Fibroblast of upper back skin (primary cell): ENCODE measurements at regions not wholly inside any gene's neighbourhood (a gene's known extent, or its start where the extent isn't known, plus 50 kb on each side); places are given as distances from the start of the nearest gene placed in this dataset.
"Not testable (repeated sequence)": the region's sequence is repeated elsewhere in the genome, so short reads cannot be mapped to it uniquely, and the experiment has no call there.

Experiments
- DNase-seq: peaks from one replicate; pipeline ENCODE4 v3.0.0-alpha.2; 2013

DNA sequence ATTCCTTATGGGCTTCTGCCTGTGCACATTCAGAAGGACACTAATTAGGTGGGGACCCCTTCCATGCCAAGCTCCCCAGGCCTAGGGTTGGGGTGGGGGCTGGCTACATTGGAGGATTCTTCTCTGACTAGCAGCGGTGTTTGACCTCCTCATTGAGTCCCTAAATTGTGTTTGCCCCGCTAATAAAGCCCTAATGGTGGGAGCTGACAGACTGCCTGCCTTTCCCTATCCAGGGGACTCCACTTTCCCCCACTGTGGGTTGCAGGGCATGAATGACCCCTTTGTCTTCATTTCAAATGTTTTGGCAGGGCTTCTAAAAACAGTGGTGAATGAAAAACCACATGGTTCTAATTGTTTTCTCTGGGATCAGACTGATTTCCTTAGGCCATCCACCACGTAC lies 476.8 kb upstream of the CDH11 start:
- DNase-seq: no peak

DNA sequence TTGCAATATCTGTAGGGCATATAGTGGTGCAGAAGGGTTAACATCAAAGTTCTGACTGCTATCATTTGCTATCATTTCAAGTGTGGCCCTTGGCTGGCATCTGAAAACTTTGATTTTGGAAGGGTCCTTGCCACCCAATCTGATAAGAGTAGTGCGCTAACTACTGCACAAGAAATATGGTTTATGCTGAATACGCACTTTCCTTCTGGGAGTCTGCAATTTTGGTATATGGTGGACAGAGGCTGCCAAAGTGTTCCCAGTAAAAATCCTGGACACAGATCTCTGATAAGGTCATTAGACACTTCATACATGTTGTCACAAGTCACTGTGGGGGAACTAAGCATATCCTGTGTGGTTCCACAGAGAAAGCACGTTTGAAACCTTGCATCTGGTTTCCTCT lies 461.6 kb upstream of the CDH11 start:
- DNase-seq: no peak

DNA sequence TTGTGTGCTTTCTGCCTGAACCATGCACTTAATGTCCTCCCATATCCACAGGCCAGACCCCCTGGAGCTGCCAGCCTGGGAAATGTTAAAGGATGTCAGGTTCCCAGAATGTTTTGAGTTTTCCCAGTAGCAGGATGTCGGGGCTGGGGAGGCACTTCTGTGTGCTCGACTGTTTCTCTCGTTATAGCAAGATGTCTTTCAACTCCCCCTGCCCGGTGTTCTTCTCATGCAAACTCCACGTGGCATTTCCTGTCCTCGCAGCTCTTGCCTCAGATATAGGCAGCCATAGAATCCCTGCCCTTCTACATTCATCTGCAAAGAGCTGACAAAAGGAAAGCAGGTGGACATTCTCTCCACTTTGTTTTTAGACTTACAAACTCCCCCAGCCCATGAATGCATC lies 457.2 kb upstream of the CDH11 start:
- DNase-seq: no peak

DNA sequence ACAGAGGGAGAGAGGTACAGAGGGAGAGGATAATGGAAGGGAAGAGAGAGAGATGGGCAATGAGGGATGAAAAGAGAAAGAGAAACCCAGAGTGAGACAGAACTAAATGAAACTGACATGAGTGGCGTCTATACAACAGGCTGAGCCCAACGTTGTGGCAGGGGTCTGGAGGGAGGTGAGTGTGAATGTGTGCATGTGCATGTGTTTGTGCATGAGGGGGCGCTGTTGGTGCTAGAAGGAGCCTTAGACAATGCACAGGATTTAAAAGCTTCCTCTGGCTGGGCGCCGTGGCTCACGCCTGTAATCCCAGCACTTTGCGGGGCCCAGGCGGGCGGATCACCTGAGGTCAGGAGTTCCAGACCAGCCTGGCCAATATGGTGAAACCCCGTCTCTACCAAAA lies 454.8 kb upstream of the CDH11 start:
- DNase-seq: no peak

DNA sequence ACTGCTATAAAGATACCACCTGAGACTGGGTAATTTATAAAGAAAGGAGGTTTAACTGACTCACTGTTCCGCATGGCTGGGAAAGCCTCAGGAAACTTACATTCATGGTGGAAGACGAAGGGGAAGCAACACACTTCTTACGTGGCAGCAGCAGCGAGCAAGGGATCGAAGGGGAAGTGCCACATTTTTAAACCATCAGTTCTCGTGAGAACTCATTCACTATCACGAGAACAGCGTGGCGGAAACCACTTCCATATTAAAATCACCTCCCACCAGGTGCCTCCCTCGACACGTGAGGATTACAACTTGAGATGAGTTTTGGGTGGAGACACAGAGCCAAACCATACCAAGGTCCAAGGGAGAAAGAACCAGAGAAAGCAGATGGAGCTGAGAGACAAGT lies 454.3 kb upstream of the CDH11 start:
- no peak for DNase-seq

DNA sequence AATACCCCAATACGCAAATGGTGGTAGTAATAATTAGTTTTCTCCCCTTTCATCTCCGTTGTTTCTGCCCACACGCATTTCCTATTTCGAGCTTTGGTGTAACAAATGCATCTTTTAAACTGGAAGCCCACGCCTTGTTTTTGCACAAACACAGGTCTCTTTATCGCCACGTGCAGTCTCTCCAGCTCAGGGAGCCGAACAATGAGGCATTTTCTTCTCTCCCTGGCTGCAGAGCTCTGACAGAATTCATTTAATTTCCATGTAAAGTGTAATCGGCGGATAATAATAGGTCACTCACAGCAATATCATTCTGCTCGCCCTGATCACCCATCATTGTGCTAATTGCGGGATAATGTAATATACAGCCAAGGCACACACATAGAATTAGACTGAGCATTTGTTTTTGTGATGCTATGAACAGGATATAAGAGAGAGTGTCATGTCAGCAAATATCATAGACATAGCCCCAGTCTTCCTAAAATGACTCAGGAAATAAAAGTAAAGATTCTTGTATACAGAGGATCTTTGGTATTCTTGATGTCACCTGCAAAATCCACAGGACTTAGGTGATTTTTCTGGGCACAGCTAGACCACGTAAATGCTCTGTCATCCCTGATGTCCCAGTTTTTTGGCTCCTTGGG lies 452.6 kb upstream of the CDH11 start:
- DNase-seq: no peak

DNA sequence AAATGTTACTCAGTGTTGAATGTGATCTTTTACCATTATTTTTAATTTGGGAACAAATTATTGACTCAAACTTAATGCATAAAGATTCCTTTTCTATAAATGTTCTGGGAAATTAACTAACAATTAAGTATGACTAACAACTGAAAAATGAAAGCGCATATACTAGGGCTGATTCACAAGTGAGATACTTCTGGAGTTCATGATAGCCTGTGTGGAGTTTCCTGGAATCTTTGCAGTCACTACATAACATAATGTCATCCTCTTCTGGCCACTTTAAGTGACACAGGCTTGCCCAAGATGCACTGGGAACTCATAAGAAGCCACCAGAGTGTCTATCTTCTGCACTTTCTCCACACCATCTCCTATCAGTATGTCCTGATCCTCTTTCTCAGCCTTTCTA lies 450.3 kb upstream of the CDH11 start:
- peak; percentile 87 for DNase-seq

DNA sequence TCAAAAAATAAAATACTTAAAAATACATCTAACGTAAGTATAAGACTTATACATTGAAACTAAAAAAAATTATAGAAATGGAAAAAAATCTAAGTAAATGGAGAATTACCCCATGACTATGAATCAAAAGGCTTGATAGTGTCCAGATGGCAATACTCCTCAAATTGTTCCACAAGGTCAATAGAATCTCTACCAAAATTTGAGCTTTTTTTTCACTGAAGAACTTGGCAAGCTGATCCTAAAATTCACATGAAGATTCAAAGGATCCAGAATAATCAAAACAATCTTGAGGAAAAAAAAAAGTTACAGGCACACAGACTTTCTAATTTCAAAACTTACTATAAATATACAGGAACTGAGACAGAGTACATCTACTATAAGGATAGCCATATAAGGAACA lies 448.4 kb upstream of the CDH11 start:
- peak; percentile 46 for DNase-seq

DNA sequence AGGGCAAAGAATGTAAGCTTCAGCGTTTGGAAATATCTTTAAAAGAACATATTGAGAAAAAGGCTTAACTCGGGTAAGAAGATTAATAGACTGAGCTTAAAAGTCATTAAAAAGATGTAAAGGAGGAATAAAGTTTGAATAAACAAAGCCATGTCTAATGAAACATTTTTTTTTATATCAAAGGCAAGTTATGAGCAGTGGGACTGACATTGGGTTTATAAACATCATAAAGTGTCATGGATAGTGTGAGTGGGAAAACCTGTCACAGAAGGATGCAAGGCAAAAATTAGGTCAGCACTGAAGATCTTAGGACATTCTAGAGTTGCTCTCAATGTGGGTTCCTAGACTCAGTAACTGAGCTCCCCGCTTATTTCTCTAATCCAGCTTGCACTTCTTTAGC lies 438.0 kb upstream of the CDH11 start:
- no peak for DNase-seq

DNA sequence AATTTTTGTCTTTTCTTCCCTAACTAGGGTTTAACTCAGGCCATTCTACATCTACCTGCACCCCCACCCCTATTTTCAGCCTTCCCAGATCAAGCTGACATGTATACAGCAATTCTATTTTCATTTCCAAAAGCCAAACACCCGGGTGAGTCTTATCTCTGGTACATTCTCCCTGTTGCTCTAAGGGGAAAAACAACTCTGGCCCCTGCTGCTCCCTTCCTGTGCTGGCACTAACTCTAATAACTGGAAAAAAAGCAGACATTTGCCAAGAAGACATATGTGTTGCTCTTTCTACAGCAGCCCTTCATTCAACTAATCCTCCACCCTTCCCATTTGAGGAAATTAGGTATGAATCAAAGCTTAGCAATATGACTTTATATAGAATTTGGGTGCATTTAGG lies 427.8 kb upstream of the CDH11 start:
- not testable (repeated sequence) for DNase-seq

DNA sequence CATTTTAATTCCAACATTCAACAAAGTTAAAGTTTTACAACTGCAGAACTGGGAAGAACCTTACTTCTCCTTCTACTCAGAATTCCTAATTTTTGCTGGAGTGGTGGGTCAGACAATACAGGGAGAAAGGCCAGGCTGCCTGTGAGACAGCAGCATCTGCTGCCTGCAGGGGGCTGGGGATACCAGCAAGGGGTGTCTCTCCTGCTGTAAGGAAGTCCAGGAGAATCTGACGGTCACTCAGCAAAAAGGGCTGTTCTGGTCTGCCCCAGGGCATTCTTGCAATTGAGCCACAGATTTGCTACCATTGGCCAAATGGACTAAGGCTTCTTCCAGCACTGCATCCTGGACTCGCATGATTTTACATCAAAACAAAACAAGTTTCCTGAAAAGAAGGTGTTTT lies 426.6 kb upstream of the CDH11 start:
- peak; percentile 63 for DNase-seq

DNA sequence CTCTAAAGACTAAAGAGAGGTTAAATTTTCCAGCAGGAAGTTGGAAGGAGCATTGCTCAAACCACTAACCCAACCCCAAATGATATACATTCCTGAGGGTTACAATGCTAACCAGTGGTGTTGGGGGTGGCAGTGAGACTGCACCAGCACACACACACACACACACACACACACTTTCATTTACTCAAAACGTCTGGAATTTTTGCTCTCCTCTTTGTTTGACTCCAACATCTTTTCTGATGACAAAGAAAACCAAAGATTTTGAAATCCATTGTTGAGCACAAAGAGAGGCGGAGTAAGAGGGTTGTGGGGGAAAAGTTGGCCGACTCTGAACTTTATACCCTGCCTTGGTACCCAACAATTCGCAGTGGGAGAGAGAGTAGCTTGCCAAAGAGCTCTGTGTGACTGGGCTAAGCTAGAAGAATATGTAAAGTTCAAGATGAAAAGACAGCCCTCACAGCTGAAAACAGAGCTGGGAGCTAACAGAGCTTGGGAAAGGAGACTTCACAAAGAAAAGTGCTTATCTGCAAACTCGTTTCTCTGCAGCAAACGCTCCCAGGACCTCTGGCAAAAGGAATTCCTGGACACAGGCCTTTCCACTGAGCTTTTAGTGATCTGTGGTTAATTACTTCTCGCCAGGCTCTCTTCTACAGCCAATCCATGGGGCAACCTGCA lies 426.0 kb upstream of the CDH11 start:
- peak; percentile 99 for DNase-seq

DNA sequence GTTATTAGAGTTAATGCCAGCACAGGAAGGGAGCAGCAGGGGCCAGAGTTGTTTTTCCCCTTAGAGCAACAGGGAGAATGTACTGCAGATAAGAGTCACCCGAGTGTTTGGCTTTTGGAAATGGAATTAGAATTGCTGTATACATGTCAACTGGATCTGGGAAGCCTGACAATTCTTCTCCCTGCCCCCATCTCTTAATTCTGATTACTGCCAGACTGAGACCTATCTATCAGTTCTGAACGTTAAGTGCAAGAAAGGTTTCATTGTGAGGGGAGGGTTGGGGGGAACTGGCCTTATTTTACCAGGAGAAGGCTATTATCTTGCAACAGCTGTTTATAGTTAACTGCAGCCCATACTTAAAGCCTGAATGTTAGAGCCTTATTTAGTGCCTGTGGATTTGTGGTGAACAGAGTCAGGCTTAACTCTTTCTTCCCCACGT lies 424.5 kb upstream of the CDH11 start:
- peak; percentile 95 for DNase-seq

DNA sequence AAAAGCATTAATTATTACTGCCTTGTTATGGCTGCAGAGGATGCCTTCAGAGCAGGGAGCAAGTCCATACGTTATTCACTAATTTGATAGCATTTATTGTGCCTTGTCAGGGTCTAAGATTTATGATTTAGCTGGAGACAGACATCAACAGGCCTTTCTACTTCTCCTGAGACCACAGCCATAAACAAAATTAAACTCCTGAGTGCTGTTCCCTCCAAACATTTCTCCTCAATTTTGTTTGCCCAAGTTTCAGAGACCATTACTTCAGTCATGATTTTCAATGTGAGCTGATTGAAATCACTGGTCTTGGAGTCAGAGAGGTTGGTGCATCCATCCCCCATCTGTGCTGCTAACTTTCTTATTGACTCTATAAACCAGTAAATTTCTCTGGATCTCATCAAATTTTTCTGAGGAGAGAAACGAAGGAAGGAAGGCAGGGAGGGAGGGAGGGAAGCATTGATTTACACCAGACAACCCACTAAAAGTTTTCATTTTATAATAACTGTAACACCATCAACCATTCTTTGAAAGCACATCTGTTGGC lies 423.6 kb upstream of the CDH11 start:
- peak; percentile 35 for DNase-seq

DNA sequence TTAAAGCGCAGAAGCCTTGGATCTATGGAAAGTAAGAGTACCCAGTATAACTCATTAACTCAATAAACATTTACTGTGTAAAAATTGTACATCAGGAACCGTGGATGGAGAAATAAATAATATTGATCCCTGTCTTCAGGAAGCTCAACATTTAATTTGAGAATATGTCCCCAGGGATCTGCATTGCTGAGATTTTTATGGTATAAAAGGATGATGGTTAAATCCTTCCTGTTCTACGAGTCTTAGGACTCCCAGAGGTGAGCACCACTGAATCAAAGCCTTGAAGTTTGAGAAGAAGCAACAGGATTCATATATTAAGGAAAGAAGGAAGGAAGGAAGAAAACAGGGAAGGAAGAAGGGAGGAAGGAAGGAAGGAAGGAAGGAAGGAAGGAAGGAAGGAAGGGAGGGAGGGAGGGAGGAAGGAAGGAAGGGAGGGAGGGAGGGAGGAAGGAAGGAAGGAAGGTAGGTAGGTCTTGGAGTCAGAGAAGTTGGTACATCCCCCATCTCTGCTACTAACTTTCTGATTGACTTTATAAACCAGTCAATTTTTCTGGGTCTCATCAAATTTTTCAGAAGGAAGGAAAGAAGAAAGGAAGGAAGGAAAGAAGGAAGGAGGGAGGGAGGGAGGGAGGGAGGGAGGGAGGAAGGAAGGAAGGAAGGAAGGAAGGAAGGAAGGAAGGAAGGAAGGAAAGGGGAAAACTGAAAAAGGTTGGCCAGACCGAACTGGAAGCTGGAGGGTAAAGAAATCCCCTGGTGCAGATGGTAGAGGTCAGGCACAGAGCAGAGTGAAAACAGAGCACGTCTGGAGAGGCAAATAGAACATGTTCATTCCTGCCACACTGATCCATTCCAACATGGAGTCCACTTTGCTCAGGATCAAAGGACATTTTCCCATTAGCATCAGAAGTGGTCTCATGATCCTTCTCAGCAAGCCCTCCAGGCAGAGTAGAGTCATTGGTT lies 422.2 kb upstream of the CDH11 start:
- DNase-seq: no peak

DNA sequence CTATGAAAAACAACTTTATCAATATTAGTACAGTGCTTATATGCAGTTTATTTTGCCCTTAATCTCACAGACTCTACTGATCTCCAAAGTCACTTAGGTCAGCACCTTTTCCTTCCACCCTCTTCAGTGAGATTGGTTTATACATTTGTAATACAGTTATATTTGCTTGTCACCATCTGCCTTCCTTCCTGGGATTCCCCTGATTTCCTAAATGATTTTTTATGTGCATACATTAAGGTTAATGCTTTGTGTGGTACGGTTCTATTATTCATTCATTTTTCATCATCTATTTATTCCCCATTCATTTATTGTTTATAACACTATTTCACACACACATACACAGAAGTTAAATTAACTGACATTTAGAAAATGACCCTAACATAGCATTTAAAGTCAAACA lies 419.8 kb upstream of the CDH11 start:
- DNase-seq: no peak

DNA sequence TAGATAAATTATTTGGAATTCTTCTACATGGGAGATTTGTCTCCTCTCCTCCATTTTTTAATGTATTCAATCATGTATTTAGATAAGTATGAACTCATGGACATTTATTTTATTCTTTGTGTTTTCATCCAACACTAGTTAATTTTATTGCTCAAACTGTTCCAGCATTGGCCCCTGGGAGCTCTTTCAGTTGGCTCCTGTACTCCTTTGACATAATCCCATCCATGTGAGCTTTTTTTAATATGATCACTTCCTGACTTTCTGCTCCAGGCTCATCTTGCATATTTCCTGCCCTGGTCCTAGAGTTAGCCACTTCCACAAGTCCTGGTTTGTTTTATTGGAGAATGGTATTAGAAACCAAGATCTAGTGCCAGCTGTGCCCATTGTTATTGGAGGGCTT lies 419.0 kb upstream of the CDH11 start:
- DNase-seq: no peak

DNA sequence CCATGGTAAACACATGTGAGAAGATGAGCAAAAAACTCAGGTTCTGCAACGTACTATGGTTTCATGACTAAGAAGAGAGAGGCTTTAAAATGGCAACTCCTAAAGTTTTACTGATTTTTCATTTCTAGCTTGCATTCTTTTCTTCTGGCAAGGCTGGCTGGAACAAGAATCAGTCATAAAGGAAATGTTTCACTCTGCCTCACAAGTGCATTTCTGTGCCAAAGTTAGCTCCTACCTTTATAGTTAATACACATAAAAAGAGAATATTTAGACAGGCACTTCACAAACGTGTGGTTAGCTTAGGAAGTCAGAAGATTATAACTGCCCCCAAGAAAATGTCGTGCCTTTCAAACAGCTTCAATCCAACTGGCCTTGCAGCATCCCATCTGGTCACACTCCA lies 417.1 kb upstream of the CDH11 start:
- peak; percentile 83 for DNase-seq

DNA sequence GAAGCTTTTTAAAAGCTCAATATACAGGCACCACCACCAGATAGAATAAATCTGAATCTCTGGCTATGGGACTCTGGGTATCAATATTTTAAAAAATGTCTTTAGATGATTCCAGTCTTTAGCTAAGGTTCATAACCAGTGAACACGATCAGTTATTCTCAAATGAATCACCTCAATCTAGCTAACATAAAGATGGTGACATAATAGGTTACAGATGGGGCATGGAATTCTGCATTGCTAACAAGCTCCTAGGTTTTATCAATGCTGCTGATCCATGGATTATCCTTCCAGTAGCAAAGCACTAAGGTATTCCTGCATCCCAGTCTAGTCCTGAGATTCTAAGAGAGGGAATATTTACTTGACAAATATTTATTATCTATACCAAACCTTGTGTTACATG lies 415.5 kb upstream of the CDH11 start:
- peak; percentile 73 for DNase-seq

DNA sequence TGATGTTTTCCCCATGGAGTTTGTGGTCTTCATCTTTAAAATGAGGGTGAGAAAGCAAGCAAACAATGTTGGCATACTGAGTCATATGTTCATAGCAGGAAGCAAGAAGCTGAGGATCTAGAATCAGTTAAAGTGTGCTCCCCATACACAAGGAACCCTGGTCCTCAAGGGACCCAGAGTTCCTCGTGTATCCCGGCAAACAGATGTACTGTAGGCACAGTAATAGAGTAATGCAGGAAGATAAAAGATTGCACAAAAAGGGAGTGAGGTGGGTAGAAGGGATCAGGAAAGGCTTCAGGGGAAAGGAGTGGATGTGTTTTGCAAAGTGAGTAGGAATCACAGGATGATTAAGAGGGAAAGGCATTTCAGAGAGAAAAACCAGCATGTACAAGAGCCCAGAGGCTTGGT lies 412.3 kb upstream of the CDH11 start:
- DNase-seq: peak; percentile 60

DNA sequence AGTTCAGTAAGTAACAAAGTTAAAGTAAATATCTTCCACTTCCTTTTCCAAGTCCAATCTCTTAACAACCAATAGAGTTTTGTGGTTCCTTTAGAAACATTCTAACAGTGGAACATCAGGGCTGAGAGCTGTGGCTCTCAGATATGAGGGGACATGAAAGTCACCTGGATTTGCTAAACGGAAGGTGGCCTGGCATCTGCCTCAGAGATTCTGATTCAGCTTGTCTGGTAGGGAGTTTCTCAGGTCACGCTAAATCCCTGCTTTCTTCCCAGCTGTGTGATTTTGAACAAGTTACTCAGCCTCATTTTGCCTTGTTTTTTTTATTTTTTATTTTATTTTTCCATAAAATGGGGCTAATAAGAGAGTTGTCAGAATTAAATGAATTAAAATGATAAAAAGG lies 411.0 kb upstream of the CDH11 start:
- no peak for DNase-seq

DNA sequence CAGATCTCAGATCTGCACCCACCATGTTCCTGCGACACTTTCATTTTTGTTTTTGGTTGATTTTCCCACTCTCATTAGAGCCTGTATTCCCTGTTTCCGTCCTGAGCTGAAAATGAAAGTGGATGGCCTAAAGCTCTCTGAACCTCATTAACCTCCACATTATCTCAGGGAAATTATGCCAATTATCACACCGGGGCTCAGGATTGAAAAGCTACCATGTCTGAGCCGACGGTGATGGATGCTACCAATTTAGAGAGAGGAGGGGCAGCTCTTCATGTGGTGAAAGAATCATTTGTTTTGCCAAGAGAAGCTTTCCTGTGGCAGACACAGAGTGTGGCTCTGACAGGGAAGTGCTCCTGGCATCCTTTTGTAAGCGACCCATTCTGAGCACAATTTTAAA lies 410.4 kb upstream of the CDH11 start:
- DNase-seq: no peak

DNA sequence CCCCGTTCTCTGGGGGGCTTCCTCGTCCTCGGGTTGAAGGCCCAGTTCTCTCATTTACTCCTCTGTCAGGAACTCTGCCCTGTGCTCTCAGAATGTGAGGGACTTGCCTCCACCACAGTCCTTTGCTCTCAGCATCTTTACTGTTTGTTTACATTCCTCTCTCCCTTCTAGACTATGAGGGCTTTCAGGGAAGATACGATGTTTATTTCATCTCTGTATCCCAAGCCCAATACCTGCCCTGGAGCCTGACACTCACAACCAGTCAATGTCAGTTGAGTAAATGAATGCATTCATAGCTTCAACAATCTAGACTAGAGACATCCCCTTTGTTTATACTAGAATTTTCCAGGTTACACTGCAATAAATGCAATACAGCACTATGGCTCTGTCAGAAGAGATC lies 409.6 kb upstream of the CDH11 start:
- DNase-seq: no peak

DNA sequence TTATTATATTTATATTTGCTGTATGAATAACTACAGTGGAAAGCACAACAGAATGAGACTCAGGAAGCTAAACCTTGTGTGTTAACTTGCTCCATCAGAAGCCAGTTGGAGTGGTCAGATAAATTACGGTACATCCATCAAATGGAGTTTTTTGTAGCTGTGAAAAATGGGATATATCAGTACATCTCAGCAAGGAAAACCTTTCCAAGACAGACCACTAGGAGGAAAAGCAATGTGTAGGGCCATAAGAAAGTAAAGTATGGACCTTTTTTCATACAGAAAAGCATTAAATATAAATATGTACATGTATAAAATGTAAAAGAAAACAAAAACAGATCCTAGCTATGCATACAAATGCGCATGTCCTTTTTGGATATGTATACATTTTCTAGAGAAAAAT lies 403.8 kb upstream of the CDH11 start:
- peak; percentile 19 for DNase-seq
